GOT3 (cell line): ENCODE measurements at regions not wholly inside any gene's neighbourhood (a gene's known extent, or its start where the extent isn't known, plus 50 kb on each side); places are given as distances from the start of the nearest gene placed in this dataset.

Experiments
- DNase-seq: peaks from one replicate; lab custom pipeline; 2025; ENCODE audit warnings: mixed read lengths; lab: John Stamatoyannopoulos, UW

DNA sequence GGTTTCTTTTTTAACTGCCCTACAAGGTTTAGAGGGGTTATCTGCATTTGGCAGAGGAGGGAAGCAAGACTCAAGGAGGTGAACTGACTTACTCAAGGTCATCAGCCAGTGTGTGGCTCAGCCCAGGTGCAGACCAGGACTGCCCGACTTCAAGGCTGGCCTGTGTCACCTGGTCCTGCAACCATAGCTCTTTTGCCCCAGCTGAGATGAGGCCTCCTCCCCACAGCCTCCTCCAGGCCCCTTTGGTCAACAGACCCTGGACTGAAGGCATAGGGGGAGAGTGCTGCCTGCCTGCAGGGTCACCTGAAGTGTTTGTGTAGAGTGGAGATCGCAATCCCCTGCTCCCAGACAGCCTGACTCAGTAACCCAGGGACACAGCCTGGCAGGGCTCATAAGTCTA, 168.5 kb upstream of the GLI2 start:
- DNase-seq: no peak

DNA sequence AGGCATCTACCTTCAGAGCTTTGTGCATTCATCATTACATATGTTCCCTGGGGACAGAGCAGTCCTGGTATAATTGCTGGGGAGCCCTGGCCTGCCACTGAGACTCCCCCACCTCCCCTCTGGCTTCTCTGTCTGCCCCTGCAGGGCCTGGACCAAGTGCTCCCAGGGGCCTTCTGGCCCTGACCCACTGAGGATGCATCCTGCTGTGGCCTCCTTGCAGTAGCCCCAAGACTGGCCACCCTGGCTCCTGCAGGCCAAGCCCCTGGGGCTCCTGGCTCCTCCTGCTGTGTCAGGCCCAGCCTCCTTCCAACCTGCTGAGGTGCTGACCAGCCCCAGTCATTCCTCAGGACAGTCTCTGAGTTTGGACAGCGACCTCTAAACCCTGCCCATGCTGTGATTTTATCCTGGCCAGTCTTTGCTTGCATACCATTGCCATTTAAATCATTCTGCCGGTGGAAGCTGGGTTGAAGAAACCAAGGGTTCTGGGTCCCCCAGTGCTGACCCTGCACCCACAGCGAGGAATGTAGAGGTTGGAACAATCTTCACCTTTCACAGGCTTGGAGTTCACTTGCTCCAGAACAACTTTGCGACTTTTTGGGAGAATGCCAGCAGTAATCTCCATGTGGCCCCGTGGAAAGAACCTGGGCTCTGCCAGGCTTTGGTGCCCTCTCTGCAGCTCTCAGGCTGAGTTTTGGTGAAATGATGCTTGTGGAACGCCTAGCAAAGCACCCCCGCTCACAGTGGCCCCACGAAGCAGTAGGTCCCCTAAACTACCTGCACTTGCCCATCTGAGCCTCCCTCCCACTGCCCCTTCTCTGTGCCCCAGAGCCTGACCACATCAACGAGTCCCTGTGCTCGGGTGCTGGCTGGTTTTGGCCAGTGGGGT, 167.3 kb upstream of the GLI2 start:
- DNase-seq: no peak

DNA sequence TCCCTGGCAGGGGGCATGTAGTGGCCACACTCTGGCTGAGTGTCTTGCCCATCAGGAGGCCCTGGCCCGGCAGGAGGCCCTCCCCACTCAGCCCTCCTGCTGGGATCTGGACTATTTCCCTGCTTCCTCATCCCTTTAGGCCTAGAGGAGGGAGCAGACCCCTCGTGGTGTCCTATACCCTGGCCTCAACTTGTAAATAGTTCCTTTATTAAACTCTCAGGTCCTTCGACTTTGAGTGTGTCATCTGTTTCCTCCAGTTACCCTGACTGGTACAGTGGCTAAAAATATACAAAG, 166.7 kb upstream of the GLI2 start:
- no peak for DNase-seq

DNA sequence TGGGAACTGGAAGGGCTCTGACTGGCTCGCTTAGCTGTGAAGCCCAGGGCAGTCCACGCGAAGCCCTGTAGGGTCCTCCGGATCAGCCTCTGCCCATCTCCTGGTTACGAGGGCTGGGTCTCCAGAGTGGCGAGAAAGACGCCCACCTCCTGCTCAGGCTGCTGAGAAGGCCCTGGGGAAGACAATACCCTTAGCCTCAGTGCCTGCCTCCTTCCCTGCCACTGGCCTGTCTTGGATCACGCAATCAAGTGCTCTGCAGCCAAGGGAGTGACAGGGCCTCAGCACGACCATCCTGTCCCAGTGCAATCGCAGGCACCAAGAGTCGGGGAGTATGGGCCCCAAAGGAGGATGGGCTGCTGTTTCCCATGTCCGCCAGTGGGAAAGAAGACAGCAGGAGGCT, 165.7 kb upstream of the GLI2 start:
- DNase-seq: no peak

DNA sequence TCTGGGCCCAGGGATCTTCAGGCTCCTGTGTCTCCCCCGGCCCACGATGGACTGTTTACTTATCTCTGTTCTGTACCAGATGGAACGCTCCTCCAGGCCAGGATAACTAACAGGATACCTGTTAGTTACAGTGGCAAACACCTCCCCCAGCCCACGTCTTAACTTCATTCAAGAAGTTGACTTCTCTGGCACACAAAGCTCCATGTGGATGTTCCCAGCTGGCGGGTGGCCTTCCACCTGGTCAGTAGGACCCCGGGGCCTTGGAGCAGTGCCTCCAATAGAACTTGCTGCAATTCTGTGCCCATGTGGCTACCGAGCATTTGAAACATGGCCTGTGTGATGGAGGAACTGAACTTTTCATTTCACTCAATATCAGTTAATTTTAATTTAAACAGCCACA, 165.1 kb upstream of the GLI2 start:
- no peak for DNase-seq

DNA sequence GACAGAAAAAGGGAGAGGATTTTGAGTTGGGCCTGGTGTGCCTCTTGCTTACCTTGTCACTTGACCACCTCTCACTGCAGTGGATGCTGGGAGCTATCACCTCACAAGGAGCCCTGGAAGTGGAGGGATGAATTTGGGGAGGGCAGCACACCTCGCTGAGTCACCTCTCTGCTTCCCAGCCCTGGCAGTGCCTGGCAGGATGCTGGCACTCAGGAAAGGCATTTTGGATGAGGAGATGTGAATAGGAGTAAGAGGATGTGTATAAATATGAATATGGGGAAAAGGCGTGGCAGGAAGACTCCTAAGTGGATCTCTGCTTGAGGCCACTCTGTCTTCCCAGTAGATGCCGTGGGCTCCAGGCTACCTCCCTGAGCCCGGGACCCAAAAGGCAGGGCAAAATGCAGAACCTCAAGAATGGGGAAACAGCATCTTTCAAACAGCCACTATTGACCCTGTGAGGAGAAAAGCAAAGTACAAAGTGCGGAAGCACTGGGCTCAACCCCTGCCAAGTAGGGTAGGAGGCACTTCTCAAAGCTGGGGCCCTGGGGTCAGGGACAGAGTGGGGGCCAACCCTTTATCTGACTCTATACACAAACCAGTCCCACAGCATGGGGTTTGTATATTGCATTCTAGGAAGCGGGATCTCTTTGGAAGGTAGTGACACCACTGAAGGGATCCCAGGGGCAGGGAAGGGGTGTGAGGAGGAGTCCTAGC, 164.5 kb upstream of the GLI2 start:
- DNase-seq: no peak

DNA sequence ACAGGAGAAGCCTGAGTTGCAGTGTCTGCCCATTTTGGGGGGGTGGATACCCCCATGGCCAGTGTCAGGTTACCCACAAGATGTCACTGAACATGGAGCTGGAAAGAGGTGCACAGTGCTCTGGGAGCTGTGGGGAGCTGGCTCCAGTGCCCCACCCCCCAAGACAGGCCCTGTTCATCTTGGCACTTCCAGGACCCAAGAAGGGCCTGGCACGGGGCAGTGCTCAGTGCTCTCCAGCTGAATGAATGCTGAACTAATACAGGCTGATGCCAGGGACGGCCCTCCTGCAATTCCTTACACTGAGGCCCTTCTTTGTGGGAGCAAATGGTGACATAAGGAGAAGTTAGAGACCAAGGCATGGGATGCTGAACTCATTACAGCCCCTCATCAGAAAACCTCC, 163.4 kb upstream of the GLI2 start:
- DNase-seq: no peak

DNA sequence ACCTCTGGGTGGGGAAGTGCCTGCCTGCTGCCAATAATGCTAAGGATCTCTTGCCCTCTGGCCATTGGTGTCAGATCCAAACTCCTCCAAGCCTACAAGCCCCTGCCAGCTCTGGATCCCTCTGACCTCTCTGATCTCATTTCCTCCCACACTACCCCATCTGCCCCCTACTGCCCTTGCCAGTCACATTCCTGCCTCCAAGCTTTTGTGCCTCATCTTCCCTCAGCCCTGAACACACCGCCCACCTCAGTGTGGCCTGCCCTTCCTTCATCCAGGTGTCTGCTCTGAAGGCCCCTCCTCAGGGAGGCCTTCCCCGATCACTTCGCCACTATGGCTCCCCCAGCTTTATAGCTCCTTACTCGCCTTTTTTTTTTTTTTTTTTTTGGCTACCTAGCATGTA, 161.0 kb upstream of the GLI2 start:
- no peak for DNase-seq

DNA sequence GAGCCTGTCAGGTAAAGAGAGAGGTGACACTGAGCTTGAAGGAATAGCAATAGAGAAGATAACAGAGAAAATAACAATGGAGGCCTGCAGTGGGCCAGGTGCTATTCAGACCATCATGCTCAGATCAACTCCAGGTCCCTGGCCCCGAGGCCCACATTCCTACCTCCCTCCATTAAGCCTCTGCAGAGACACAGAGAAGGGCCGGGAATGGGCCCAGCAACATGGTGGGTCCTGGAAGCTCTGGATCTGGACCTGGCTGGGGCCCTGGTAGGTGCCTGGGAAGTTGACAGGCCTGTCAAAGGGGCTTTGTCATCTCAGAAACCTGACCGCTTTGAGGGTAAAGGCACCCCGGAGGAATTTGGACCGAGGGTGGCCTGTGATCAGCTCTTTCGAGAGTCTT, 159.7 kb upstream of the GLI2 start:
- DNase-seq: no peak

DNA sequence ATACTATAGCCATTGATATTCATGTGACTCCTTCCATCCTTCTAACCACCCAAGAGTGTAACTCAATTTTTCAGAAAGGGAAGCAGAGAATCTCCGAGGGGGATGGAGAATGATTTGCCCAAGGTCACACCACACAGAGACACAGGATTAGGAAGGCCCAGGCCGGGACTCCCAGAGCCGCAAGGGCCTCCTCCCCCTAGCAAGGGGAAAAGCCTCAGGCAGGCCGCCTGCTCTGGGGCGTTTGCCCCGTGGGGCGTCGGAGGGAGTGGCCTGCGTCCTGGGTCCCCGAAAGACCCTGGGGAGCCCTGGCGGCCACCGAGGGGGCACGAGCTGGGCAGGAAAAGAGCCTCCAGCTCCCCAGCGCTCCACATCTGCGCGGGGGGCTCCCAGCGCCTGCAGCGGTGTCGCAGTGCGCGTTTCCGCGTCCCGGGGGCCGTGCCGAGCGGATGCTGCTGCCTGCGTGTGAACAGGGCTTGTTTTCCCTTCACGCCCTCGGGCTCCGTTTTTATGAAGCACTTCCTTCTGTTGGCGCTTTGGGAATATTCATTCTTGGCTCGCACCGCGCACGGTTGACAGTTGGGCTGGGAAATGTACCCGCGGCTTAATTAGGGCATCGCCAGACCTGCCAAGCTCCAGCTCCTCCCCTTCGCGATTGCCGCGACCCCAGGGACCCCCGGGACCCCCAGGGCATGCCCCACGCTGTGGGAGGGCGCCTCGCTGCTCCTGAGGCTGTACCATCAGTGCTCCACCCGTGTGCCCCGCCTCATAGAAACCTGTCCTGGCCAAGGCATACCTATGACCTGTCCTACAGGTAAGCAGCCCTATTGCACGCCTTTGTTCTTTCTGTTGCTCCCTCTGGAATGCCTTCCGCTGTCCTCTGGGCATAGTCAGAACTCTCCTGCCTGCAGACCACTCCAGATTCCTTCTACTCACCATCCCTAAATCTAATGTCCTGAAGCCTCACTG, 158.9 kb upstream of the GLI2 start:
- no peak for DNase-seq

DNA sequence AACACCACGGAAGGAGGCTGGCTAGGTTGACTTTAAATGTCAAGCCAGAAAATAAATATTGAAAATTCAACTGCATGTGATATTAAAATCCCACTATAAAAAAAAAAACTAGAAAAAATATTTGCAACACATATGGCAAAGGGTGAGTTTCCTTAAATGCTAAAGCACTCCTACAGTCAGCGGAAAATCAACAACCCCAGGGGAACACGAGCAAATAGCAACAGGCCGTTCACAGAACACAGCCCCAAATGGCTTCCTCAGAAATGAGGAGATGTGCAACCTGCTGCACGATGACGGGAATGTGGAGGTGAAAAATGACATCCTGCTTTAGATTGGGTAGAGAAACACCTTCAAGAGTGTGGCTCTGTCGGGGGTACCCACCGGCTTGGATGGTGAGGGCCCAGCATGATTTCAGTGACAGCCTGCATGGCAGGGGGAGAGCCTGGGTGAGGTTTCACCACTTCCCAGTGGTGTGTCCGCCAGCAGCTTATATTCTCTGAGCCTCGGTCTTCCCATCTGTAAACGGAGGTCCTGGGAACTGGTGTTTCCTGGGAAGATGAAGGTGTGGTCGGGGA, 157.9 kb upstream of the GLI2 start:
- no peak for DNase-seq

DNA sequence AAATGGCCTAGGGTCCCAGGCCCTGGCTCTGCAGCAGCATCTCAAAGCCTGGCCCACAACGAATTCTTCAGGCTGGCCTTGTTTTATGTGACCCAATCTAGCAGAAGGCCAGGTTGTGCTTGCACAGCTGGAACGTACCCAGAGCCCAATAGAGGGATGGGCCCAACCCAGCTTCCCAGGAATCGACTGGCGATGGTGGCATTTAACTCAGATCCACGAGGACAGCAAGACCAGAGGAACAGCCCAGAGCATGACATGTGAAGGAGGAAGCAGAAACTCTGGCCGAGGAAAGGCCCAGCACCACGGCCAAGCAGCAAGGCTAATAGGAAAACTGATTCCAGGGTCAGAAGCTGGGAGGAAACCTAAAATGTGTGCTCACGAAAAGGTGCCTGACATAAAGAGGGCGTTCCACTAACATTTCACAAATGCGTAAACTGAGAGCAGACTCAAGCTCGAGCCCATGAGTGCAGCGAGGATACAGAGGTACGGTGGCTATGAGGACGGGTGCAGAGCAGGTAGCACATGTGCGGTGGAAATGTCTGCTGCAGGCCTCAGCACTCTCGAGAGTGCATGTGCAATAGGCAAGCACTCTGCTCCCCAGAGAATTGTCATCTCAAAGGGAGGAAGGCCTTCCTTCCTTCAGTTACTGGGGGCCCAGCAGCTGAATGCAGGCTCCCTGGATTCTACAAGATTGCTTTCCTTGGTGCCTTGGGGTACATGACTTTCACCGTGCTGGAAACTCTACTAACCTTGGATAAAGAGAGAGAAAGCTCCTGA, 156.9 kb upstream of the GLI2 start:
- DNase-seq: no peak

DNA sequence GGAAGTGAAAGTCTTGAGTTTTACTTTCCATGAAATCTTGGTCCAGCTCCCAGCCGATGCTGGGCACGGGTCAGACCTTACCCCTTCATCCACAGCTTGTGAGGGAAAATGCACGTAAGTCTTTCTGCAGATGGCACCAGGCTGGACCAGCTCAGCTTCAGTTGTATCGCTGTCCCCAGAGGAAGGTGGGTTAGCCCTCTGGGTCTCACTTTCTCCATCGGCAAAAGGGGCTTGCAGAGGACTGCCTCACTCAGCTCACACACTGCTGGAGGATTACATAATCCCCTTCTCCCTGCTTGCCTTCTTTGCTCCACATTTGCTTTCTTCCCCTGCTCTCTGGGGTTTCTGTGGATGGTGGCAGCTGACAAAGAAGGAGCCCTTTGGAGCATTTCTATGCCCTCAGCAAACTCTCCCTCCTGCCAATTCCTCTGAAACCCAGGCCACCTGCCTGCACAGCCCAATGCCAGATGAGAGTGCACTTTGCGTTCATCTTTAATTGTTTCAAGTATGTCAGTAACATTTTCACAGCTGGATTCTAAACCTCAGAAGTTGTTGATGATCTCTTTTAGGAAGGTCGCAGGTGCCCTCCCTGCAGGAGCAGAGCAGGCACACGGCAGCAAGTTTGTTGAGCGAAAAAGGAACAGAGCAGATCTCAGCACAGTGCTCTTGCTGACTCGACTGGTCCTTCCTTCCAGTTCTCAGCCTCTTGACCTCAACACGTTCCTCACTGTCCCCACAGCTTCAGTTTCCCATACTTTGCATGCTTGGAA, 155.6 kb upstream of the GLI2 start:
- no peak for DNase-seq

DNA sequence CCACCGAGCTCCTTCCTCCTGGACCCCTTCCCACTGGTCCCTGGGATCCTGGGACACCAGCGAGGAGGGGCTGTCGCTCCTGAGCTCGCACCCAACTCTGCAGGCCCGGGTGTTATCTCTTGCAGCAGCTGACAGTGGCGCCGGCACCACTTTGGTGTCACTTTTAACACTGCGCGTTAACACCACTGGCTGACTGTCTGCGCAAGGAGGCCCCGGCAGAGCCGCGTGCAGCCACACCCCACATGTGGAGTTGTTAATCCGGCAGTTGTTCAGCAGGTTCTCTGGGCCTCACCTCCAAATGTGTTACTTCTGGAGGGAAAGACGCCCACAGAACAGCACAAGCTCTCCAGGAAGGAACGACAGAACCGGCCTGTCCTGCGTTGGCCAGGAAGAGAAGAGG, 155.0 kb upstream of the GLI2 start:
- DNase-seq: no peak

DNA sequence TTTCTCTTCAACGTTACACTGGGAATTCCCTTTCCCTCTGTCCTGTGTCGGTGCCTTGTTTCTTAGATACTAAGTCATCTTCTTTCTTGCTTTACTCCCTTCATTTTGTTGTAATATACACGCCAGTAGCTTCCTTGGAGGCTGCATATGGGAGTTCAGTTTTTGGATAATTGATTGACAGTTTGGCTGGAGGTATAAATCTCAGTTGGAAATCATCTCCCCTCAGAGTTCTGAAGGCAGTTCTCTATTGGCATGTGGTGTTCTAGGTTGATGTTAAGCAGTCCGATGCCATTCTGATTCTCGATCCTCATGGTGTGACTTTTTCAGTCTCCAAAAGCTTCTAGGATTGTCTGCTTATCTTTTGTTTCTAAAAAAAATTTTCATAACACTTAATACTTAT, 152.5 kb upstream of the GLI2 start:
- DNase-seq: no peak

DNA sequence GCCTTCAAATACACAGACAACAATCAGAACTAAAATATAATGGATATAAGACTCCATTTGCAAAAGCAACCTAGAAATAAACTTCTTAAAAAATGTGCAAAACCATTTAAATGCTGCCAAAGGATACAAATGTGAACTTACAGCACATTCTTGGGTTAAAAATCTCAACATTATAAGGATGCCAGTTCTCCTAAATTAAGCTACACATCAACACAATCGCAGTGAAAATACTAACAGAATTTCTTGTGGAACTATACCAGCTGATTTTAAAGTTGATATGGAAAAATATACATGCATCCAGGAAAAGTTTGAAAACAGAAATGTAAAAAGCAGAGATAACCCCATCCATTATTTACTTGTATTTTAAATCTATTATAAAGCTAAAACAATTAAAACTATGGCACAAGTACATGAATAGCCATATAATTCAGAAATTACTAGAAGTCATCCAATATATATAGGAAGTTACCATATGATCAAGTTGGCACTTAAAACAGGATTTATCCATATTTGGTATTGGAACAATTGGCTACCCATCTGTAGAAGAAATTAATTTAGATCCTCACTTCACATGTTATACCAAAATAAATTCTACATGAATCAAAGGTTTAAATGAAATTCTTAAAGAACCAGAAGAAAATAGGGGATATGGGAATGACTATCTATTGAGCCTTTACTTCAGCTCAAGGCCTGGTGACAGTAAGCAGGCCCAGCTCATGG, 151.7 kb upstream of the GLI2 start:
- DNase-seq: no peak

DNA sequence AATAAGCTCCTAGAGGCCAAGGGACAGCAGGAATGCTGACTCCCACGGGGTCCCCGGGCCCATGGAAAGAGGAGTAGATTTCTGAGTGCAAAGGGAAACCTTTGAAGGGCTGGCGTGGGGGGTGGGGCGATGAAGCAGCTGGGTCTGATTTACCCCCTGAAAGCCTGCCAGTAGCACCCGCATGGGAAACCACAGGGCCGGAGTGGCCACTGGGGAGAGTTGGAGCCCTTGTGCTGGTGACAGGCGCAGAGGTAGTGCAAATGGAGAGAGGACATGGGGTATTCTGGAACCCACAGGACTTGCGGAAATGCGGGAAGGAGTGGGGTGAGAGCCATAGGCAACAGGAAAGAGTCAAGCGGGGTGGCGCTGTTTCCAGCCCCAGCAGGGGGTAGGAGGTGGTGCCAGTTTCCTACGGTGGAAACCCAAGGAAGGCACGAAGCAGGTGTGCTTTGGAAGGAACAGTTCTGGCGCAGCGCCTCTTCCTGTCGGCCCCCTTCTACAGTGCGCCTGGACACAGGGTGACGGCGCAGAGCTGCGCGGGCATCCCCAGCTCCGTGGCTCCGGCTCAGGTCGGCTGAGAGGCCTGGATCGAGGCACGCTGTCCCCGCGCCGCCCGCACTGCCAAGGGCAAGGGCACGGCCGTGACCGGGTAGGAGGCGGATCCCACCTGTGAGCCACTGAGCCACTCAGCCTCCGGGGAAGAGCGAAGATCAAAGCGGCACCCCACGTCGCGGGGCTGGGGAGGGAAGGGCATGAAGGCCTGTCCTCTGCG, 149.0 kb upstream of the GLI2 start:
- DNase-seq: no peak

DNA sequence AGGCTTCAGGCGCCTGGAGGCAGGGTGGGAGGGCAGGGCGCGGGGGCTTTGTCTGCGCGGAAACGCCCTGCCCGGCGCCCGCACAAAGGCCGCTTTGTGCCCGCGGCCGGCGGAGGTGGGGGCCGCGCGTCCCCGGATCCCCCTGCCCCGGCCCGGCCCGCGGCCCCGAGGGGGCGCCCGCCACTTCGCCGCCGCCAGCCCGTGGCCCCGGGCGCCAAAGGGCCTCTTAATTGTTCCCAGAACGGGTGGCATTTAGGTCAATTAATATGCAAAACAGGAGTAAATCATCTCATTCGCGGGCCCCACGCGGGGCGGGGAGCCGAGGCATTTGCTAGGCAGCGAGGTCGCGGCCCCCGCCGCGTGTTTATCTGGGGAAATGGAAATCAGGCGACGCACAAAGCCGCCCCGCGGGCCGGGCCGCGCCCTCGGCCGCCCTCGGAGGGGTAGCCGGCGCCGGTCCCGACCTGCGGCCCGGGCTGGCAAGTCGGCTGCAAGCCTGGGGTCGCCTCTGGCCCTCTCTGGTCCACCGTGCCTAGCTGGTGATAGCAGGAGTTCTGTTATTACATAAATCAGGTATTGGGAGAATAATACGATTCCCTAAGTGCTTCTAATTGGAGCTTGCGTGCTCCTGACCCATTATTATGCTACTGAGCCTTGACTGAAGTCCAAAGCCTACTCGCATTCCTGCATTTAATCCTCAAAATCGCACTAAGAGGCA, 148.2 kb upstream of the GLI2 start:
- DNase-seq: no peak

DNA sequence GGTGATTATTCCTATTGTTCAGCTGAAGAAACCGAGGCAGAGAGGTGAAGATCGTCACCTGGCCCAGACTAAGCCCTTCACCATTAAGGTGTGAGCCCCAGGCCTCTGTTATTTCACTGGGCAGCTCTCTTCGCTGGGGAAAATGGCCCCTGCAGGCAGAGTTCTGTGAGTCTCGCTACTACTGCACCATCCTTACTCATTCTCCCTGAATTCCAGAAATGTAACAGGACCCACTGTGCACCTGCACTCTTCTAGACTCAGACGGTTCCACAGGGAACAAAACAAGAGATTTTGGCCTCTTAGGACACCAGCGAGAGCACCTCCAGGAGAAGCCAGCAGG, 147.7 kb upstream of the GLI2 start:
- DNase-seq: no peak
